ENCODE measurements at regions not wholly inside any gene's neighbourhood (a gene's known extent, or its start where the extent isn't known, plus 50 kb on each side); places are given as distances from the start of the nearest gene placed in this dataset.

DNA sequence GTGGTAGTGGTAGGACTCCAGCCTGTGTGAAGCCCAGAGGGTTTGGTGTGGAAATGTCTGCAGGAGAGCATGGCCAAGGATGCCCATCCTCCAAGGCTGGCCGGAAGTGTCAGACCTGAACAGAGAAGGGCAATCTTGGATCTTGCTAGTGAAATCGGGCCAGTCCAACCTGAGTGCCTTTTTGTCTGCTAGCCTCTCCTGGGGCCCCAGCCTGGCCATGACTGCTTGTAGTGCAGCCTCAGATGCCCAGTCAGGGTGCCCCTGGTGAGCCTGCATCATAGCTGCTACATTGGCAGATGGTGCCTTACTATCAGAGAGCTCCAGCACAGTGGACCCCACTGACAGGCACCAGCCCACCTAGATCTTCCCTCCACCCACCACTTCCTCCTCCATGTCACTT is 99.3 kb upstream of the PCDH18 start:
- Histone ChIP-seq H3K27me3 (no peaks in the 10 kb centered on the region), H3K27ac (no peak overlapping the region), H3K36me3 (no peaks in the 10 kb centered on the region), H3K9ac (ENCODE audit: low read depth in 2 of 2, low read length in 2 of 2) (no peak overlapping the region), H3K4me1 (no peaks in the 10 kb centered on the region), H3K9me3 (no peaks in the 10 kb centered on the region), H3K4me3 (no peak overlapping the region)
- no peak for DNase-seq
- TF ChIP-seq, protein P1, sequence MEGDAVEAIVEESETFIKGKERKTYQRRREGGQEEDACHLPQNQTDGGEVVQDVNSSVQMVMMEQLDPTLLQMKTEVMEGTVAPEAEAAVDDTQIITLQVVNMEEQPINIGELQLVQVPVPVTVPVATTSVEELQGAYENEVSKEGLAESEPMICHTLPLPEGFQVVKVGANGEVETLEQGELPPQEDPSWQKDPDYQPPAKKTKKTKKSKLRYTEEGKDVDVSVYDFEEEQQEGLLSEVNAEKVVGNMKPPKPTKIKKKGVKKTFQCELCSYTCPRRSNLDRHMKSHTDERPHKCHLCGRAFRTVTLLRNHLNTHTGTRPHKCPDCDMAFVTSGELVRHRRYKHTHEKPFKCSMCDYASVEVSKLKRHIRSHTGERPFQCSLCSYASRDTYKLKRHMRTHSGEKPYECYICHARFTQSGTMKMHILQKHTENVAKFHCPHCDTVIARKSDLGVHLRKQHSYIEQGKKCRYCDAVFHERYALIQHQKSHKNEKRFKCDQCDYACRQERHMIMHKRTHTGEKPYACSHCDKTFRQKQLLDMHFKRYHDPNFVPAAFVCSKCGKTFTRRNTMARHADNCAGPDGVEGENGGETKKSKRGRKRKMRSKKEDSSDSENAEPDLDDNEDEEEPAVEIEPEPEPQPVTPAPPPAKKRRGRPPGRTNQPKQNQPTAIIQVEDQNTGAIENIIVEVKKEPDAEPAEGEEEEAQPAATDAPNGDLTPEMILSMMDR (IDR thresholded peaks at IDR 0.05), result no peak
- intact Hi-C loops (cut with DNase I), result no loop called here

DNA sequence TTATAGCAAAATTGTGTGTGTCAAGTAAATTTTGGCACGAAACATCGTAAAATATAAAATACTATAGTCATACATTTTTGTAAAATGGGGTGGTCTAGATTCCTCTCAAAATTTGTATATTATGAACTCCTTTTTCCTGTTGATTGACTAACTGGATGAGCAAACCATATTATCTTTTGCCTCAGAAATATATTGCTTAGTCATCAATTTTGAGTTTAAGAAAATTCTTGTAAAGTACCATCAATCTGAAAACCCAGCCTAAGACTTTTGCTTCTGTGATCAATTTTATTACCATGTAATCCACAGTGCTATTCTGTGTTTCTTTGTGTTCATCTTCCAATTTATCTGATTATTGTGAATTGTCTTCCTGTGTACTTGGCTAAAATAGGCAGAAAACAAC is 98.0 kb upstream of the PCDH18 start:
- Histone ChIP-seq H3K27me3 (no peaks in the 10 kb centered on the region), H3K4me3 (no peak overlapping the region)
- TF ChIP-seq, protein P1 (IDR thresholded peaks at IDR 0.05), result no peak

DNA sequence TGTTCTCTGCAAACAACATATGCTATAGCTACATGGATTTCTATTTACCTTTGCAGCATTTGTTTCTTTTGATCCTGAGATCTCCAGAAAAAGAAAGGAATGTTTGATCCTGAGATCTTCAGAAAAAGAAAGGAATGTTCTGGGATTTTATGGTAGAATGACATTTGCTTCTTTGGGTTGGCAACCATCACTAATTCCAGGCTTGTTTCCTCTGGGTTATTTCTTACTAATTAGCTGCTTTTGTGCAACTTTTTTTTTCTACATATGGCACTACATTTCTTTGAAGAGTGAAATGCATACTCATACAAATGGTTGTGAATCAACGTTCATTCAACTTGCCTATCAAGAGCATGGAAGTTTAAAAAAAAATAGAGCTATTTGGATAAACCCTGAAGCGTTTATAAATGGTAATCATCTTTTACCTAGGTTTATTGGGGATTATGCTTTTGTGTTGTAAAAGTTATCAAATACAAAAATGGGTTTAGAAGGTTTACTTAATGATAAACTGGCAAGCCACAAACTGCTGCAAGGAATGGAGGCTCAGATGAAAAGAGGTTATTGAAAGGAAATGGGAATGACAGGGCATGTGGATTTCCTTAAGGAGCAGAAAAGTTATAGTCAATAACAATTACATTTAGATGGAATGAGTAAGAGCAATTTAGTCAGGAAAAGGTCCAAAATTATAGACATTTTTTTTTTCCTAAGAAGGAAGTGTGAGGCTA is 95.6 kb upstream of the PCDH18 start:
- Histone ChIP-seq H3K27me3 (no peaks in the 10 kb centered on the region), H3K9me3 (no peaks in the 10 kb centered on the region), H3K9ac (ENCODE audit: low read depth in 2 of 2, low read length in 2 of 2) (no peak overlapping the region), H3K4me3 (no peak overlapping the region), H3K36me3 (no peaks in the 10 kb centered on the region), H3K4me1 (no peaks in the 10 kb centered on the region), H3K27ac (no peak overlapping the region)
- no peak for DNase-seq
- intact Hi-C loops (cut with DNase I), result no loop called here
- TF ChIP-seq, protein P1 (IDR thresholded peaks at IDR 0.05), result no peak

More for the DNA sequence above, 98.0 kb upstream of the PCDH18 start:
- Histone ChIP-seq H3K4me1 (no peaks in the 10 kb centered on the region), H3K9me3 (no peaks in the 10 kb centered on the region), H3K36me3 (no peaks in the 10 kb centered on the region), H3K9ac (ENCODE audit: low read depth in 2 of 2, low read length in 2 of 2) (no peak overlapping the region), H3K27ac (no peak overlapping the region)
- intact Hi-C loops (cut with DNase I), result no loop called here
- DNase-seq, result no peak

DNA sequence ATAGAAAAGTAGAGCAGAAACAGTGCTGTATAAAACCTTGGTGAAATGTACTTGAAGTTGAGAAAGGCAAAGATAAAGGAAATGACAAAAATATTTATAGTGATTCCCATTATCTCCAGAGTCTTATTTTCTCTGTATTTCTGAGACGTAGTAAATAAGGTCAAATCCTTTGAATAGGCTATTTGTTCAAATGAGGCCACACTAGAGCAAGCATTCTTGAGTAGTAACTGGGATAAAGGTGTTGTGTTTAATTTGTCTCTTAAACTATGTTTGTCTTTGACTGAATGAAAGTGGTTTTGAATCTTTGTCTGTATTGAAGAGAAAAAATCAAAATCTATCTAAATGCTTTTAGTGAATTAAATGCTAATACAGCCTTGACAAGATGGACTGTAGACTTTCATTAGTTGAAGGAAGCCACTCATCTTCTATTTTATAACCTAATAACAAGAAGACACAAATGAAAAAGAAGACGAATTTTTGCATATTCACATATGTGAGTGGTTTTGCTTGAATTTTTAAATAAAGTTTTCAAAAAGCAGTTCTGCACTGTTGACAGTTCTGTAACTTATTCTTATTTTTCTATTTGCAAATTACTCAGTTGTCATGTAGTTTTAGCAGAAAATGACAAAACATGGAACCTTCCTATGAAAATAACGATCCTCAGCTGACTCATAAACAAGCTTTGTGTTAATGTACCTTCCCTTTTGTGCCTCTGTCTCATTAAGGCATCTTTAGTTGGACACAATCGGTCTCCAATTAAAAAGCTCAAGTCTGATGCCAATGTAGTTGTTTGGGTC is 94.8 kb upstream of the PCDH18 start:
- Histone ChIP-seq H3K4me1 (no peaks in the 10 kb centered on the region), H3K27ac (no peak overlapping the region), H3K9me3 (no peaks in the 10 kb centered on the region), H3K27me3 (no peaks in the 10 kb centered on the region), H3K36me3 (no peaks in the 10 kb centered on the region), H3K4me3 (no peak overlapping the region), H3K9ac (ENCODE audit: low read depth in 2 of 2, low read length in 2 of 2) (no peak overlapping the region)
- TF ChIP-seq, protein P1 (IDR thresholded peaks at IDR 0.05), result no peak
- DNase-seq, result no peak
- intact Hi-C loops (cut with DNase I), result no loop called here

DNA sequence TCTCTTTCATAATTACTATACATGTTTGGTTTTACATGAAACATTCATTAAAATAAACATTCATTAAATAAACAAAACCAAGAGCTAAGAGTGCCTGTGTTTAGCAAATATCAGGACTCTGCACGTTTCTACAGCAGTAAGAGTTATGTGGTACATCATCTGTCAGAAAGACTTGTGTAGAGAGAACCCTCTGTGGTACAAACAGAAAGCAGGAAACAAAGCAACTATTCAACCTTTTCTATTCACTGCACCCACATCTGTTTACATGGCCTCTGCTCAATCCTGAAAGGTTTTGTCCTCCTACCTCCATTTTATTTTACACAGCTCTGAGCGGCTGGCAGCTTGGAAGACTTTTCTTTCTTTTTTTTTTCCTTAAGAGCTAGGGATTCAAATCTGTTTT is 90.7 kb upstream of the PCDH18 start:
- DNase-seq, result no peak
- TF ChIP-seq, protein P1 (IDR thresholded peaks at IDR 0.05), result no peak
- intact Hi-C loops (cut with DNase I), result no loop called here
- H3K9ac ChIP-seq (ENCODE audit: low read depth in 2 of 2, low read length in 2 of 2), result no peak overlapping the region
- H3K4me3 ChIP-seq, result no peak overlapping the region
- no peak overlapping the region for H3K27ac ChIP-seq
- H3K9me3 ChIP-seq, result no peaks in the 10 kb centered on the region
- H3K4me1 ChIP-seq, result no peaks in the 10 kb centered on the region
- H3K27me3 ChIP-seq, result no peaks in the 10 kb centered on the region
- no peaks in the 10 kb centered on the region for H3K36me3 ChIP-seq
